Small intestine (tissue), 7 donors: ENCODE measurements at regions not wholly inside any gene's neighbourhood (a gene's known extent, or its start where the extent isn't known, plus 50 kb on each side); places are given as distances from the start of the nearest gene placed in this dataset.

Experiments used
- DNase-seq, 2 donors: peaks; one replicate each; pipeline versions ENCODE4 v3.0.0 to v3.0.0-alpha.2; 2013
- FAIRE-seq: peaks from 2 replicates; lab custom pipeline; 2012; peaks lifted over from hg19 to GRCh38; lab: Jason Lieb, UNC
- H3K27ac ChIP-seq, 3 donors: one replicate each; pipeline ENCODE4 v1.5.1; 2013; ENCODE audit warnings: low read length in 2 of 3, mild to moderate bottlenecking in 2 of 3, control low read depth in 1 of 3, inconsistent platforms in 1 of 3, low read depth in 1 of 3, moderate library complexity in 1 of 3
- H3K27me3 ChIP-seq, 3 donors: one replicate each; pipeline ENCODE4 v1.6.1; 2013; ENCODE audit warnings: low read length in 3 of 3, inconsistent platforms in 1 of 3; ENCODE audit not compliant: control insufficient read depth in 3 of 3, insufficient read depth in 3 of 3
- H3K36me3 ChIP-seq, 3 donors: one replicate each; pipeline ENCODE4 v1.6.1; 2013; ENCODE audit warnings: low read length in 3 of 3, inconsistent platforms in 1 of 3, low read depth in 1 of 3, mild to moderate bottlenecking in 1 of 3, moderate library complexity in 1 of 3; ENCODE audit not compliant: control insufficient read depth in 3 of 3, insufficient read depth in 2 of 3
- H3K4me1 ChIP-seq, 3 donors: one replicate each; pipeline ENCODE4 v1.6.1; 2013; ENCODE audit warnings: low read length in 2 of 3, inconsistent platforms in 1 of 3, low read depth in 1 of 3, mild to moderate bottlenecking in 1 of 3, moderate library complexity in 1 of 3; ENCODE audit not compliant: control insufficient read depth in 3 of 3, insufficient read depth in 2 of 3
- H3K4me3 ChIP-seq, 3 donors: one replicate each; pipeline ENCODE4 v1.5.1; 2013; ENCODE audit warnings: low read length in 3 of 3, control low read depth in 1 of 3, inconsistent platforms in 1 of 3, low read depth in 1 of 3, mild to moderate bottlenecking in 1 of 3, moderate library complexity in 1 of 3
- H3K9me3 ChIP-seq, 2 donors: one replicate each; pipeline ENCODE4 v1.6.1; 2013; ENCODE audit warnings: low read depth in 1 of 2, low read length in 1 of 2; ENCODE audit not compliant: control insufficient read depth in 2 of 2, insufficient read depth in 1 of 2
- WGBS, 3 donors: extraction: QIAGEN DNeasy Blood & Tissue Kit; methylation state at CpG; one replicate each; pipeline ENCODE4 v1.1.7; 2013; 5-methylcytosine and 5-hydroxymethylcytosine counted together
- donor health status: healthy with polysubstance abuse.
- donor health status: control.
- donor health status: control.
- donor health status: Bipolar disorder and iron deficiency.
- donor health status: healthy.

DNA sequence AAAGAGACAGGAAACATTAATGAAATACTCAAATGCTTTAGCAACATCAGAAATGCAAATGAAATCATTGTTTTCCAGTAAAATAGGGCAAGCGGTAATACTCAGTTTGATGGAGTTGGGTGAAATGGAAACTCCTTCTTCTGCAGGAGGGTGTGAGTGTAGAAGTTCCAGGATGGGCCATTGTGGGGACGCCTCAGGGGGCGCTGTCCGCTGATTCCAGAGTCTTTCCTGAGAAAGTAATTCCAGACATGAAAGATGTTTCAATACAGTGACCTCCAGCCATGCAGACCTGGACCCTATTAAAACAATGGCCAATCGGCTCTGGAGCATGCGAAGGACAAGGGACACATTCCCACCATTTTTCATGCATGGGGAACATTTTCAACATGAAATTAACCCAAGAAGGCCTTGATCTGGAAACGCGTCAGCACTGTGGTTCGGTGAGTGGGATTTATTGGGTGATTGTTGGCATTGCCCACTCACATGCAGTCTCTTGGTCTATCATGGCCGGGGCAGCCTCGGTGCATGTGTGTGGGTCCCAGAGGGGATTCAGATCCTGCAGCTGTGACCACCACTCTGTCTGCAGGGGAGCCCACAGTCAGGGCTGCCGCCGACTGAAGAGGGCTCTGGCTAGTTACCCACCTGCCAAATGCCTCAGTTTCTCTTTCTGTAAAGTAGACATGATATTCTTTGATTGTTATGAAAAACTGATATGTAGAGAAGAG is 132.6 kb upstream of the IRX4 start:
- Histone ChIP-seq H3K27me3 (no peaks in the 10 kb centered on the region), H3K27ac (no peak overlapping the region), H3K36me3 (no peaks in the 10 kb centered on the region), H3K9me3 (no peaks in the 10 kb centered on the region), H3K4me1 (no peaks in the 10 kb centered on the region), H3K4me3 (no peak overlapping the region)
- no peak for DNase-seq
- no peak for FAIRE-seq
- WGBS, 3 donors, result 81 to 90% (median 82%) methylated on average over 13 of the region's 13 CpGs

DNA sequence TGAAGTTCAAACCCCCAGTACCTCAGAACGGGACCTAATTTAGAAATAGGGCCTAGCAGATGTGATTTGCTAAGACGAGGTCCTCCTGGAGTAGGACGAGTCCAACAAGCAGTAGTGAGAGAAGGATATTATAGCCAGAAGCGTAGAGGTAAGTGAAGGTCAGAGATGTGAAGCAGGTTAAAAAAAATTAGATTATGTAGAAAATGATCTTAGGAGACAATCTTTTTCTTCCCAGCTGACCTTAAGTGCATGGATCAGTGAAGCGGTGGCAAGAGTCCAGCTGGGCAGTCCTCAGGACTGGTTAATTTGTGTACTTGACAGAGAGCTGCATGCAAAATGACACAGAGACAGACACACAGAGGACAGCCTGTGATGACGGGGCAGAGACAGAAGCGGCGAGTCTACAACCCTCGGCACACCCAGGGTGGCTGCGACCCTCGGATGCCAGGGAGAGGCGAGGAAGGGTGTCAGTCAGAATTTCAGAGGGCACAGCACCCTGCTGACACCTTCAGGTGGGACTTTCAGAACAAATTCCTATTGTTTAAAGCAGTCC is 131.4 kb upstream of the IRX4 start:
- no peak overlapping the region for H3K27ac ChIP-seq
- 71 to 83% (median 79%) methylated on average over 12 of the region's 12 CpGs for WGBS, 3 donors
- H3K9me3 ChIP-seq, result no peaks in the 10 kb centered on the region
- H3K27me3 ChIP-seq, result no peaks in the 10 kb centered on the region
- H3K4me1 ChIP-seq, result no peaks in the 10 kb centered on the region
- no peak for FAIRE-seq
- H3K4me3 ChIP-seq, result no peak overlapping the region
- no peak for DNase-seq
- no peaks in the 10 kb centered on the region for H3K36me3 ChIP-seq

DNA sequence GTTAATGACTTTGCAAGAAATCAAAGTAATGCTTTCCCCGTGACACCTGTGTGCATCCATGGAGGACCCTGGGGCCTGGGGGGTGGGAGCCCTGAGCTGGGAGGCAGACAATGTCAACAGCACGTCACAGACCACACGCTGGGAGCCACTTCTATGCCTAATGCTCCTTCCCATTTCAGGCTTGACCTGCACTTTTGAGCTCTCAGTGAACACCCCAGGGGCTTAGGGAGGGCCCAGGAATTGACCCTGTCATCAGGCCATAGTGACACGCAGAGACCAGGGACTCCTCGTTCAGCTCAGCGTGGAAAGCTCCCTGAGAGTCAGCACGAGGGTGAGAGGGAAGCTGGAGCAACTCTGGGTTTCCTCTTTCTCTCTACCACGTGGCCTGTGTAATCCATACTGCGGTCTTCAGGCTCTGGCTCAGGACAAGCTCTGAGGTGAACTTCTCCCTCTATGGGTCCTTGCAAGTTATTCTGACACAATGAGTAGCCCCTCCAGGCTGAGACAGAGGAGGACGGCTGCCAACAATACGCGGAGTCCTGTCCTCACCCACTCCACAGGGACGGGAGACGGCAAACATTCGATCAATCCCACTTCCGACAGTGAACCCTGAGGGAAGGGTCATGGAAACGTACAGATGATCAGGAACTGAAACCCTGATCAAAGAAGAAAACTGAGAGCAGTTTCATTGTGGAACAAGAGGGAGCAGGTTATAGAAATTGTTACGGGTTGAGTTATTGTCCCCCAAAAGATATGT is 130.8 kb upstream of the IRX4 start:
- H3K27me3 ChIP-seq, result no peaks in the 10 kb centered on the region
- DNase-seq, result no peak
- H3K36me3 ChIP-seq, result no peaks in the 10 kb centered on the region
- no peak for FAIRE-seq
- H3K27ac ChIP-seq, result no peak overlapping the region
- 74 to 77% (median 77%) methylated on average over 18 of the region's 18 CpGs for WGBS, 3 donors
- no peak overlapping the region for H3K4me3 ChIP-seq
- H3K4me1 ChIP-seq, result no peaks in the 10 kb centered on the region
- no peaks in the 10 kb centered on the region for H3K9me3 ChIP-seq

DNA sequence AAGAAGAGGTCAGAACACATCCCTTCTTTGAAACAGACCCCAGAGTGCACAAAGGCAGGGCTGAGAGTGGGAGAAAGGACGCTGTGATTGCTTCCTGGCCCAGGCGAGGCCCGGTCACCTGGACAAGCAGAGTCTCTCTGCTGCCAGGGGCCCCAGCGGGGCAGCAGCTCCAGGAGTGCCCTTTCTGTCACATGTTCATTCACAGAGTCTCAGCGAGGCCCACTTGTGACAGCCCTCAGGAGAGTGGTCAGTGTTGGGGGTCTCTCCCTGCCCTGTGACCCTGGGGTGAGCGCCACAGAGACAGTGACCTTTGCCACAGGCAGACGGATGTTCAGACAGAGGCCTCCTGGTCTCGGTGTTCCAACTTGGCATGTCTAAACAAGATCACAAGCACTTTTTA is 130.2 kb upstream of the IRX4 start:
- Histone ChIP-seq H3K4me3 (no peak overlapping the region), H3K9me3 (no peaks in the 10 kb centered on the region), H3K27ac (no peak overlapping the region), H3K27me3 (no peaks in the 10 kb centered on the region), H3K4me1 (no peaks in the 10 kb centered on the region), H3K36me3 (no peaks in the 10 kb centered on the region)
- WGBS, 3 donors, result 61 to 77% (median 65%) methylated on average over 8 of the region's 8 CpGs
- FAIRE-seq (no peak), DNase-seq (no peak)

DNA sequence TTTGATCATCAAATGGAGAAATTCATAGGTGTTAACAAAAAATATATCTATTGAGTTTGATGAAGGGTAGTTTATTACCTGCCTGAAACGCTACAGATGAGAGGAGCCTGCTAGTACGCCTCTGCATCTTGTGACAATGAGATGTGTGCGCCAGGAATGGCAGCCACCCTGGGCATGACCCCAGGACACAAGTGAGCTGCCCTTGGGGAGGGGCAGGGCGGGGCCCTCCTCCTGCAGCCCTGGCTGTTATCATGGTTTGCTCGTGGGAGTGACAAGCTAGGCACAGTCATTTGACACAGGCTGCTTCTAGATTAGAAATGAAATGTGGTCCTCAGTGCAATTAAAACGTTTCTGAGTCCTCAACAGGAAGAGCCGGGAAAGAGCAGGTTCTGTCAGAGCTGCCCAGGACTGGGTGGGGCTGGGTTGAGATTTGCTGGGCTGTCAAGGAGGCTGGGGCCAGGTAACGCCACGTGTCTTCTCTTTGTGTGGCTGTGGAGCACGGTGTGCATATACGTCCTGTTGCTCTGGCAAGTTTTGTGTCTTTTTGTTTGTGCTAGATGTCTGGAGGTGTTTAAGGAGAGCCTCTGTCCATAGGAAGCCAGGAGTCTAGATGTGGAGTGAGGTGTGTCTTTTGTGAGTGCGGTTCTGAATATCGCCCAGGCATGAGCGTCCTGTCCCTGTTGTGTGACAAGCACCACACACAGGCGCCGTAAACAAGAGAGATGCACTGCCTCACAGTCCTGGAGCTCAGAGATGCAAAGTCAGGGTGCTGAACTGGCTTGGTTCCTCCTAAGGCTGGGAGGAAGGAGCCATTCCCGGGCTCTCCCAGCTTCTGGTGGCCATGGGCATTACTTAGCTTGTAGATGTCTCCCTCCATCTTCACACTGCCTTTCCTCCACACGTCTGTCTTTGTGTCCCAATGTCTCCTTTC is 129.0 kb upstream of the IRX4 start:
- WGBS, 3 donors, result 44 to 65% (median 56%) methylated on average over 18 of the region's 18 CpGs
- Histone ChIP-seq H3K27me3 (no peaks in the 10 kb centered on the region), H3K4me1 (no peaks in the 10 kb centered on the region), H3K4me3 (no peak overlapping the region), H3K36me3 (no peaks in the 10 kb centered on the region), H3K27ac (no peak overlapping the region), H3K9me3 (no peaks in the 10 kb centered on the region)
- DNase-seq (no peak), FAIRE-seq (no peak)

DNA sequence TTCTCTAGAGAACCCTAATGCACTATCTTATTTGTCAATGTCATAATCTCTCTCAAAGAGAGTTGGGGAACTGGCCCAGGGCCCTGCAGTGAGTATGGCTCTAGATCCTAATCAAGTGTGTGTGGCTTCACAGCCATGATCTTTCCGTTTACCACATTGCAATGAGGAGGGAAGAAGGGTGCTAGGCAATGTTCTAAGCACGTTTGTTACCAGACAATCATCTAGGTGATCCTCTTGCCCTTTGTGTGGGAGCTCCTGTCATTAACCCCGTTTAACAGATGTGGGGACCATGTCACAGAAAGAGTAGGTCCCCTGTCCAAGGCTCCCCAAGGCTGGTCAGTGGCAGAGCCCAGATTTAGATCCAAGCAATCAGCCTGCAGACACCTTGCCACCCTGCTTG is 128.2 kb upstream of the IRX4 start:
- FAIRE-seq, result no peak
- H3K27ac ChIP-seq, result no peak overlapping the region

DNA sequence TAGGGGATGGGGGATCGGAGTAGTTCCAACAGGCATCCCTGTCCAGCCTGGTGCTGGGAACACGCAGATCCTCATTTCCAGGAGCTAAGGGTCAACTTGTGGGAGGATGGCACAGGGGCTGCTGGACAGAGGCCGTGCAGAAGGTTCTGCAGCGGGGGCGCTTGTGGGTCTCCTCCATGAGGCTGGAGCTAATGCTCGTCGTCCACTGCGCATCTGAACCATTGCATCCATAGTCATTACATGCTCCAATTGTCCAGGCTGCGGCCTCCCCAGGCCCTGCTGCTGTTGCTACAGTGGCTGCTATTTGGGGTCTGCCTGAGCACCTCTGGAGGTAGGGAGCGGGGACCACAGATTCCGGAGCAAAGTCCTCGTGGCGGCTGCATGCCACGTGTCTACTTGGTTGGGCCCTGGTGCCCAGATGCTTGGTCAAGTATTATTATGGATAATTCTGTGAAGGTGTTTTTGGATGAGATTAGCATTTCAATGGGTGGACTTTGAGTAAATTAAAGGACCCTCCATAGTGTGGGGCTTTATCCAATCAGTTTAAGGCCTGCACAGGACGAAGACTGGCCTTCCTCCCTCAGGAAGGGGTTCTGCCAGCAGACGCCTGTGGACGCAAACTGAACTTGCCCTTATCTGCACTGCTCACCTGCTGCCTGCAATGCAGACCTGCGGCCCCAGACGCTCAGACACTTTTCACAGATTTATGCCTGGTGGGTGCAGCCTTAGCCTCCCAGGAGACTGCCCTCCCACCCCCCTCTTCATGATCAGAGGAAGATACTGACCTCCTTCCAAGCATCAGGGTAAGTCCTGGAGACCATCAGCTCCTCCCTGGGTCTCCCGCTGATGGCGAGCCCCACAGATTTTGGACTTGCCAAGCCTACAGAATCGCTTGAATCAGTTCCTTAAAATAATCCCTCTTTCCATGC is 127.5 kb upstream of the IRX4 start:
- Histone ChIP-seq H3K27me3 (peaks cover 0 to 2% (median 0%) of the 10 kb centered on the region in 3 donors), H3K4me3 (no peak overlapping the region), H3K36me3 (no peaks in the 10 kb centered on the region), H3K4me1 (no peaks in the 10 kb centered on the region), H3K9me3 (no peaks in the 10 kb centered on the region), H3K27ac (no peak overlapping the region)
- DNase-seq (no peak), FAIRE-seq (no peak)
- WGBS, 3 donors, result 69 to 78% (median 78%) methylated on average over 22 of the region's 22 CpGs

More for the DNA sequence above, 128.2 kb upstream of the IRX4 start:
- WGBS, 3 donors, result 46 to 69% (median 58%) methylated on average over 3 of the region's 3 CpGs
- H3K27me3 ChIP-seq, result peaks cover 0 to 2% (median 0%) of the 10 kb centered on the region in 3 donors
- H3K4me3 ChIP-seq, result no peak overlapping the region
- no peaks in the 10 kb centered on the region for H3K36me3 ChIP-seq
- H3K4me1 ChIP-seq, result no peaks in the 10 kb centered on the region
- H3K9me3 ChIP-seq, result no peaks in the 10 kb centered on the region
- DNase-seq, result no peak
